ENCODE measurements at regions not wholly inside any gene's neighbourhood (a gene's known extent, or its start where the extent isn't known, plus 50 kb on each side); places are given as distances from the start of the nearest gene placed in this dataset.

GRCh38 chr2:234764372-234764771, 187.4 kb upstream of the SH3BP4 start:
- Histone ChIP-seq H3K9ac (replicated peaks in 1 of 4; ENCODE audit: extremely low read depth in 1 of 4, low read depth in 3 of 4, low read length in 3 of 4) (no peak overlapping the region), H3K36me3 (ENCODE audit: control insufficient read depth in 2 of 4, insufficient read depth in 4 of 4, low read length in 3 of 4) (no peaks in the 10 kb centered on the region), H4K5ac (ENCODE audit: insufficient read length, low read depth, low read length) (no peak overlapping the region), H3K27me3 (replicated peaks in 1 of 4; ENCODE audit: control insufficient read depth in 3 of 4, extremely low read depth in 1 of 4, insufficient read depth in 3 of 4, low read length in 3 of 4) (no peaks in the 10 kb centered on the region), H3K18ac (ENCODE audit: extremely low read depth, low read length) (no peak overlapping the region; the same call in 1 of the 2 replicates), H3K4me1 (replicated peaks in 1 of 4; ENCODE audit: control insufficient read depth in 3 of 4, insufficient read depth in 4 of 4, low read length in 3 of 4) (no peaks in the 10 kb centered on the region; a peak in 1 of 7 replicates), H3K4ac (replicated peaks; ENCODE audit: insufficient read length, low read depth, low read length) (no peak overlapping the region), H2AFZ (ENCODE audit: low read length) (no peak overlapping the region), H2AK5ac (ENCODE audit: low read depth, low read length) (no peak overlapping the region), H2BK120ac (replicated peaks; ENCODE audit: low read depth, low read length) (no peak overlapping the region), H2BK5ac (ENCODE audit: low read depth, low read length) (no peak overlapping the region), H4K20me1 (replicated peaks in 1 of 2; ENCODE audit: control insufficient read depth in 1 of 2, insufficient read depth in 2 of 2, low read length in 2 of 2) (no peaks in the 10 kb centered on the region), H3K23me2 (ENCODE audit: low read depth, low read length) (no peaks in the 10 kb centered on the region), H3K23ac (ENCODE audit: insufficient read length) (no peak overlapping the region), H3K56ac (replicated peaks; ENCODE audit: insufficient read length, low read depth, low read length) (no peak overlapping the region), H3K27ac (ENCODE audit: low read depth, low read length) (no peak overlapping the region), H2BK12ac (ENCODE audit: low read depth, low read length) (no peak overlapping the region), H3K4me3 (ENCODE audit: extremely low read depth in 1 of 4, insufficient read depth in 2 of 4, low read depth in 3 of 4, low read length in 4 of 4) (no peak overlapping the region), H3K79me1 (ENCODE audit: low read depth, low read length) (no peaks in the 10 kb centered on the region), H2BK20ac (ENCODE audit: low read length) (no peak overlapping the region; the same call in 1 of the 2 replicates), H3K79me2 (ENCODE audit: control insufficient read depth in 1 of 2, insufficient read depth in 2 of 2, low read length in 2 of 2) (no peaks in the 10 kb centered on the region), H3K14ac (ENCODE audit: insufficient read length) (no peak overlapping the region), H3K4me2 (ENCODE audit: insufficient read depth in 1 of 2, low read depth in 2 of 2, low read length in 2 of 2) (no peak overlapping the region), H3K9me3 (ENCODE audit: insufficient read depth in 2 of 2, low read depth in 1 of 2, low read length in 1 of 2) (no peaks in the 10 kb centered on the region), H2BK15ac (ENCODE audit: low read length) (no peak overlapping the region), H4K8ac (ENCODE audit: extremely low read depth, insufficient read depth, low read length) (no peak overlapping the region), H4K91ac (replicated peaks; ENCODE audit: insufficient read length, low read length) (no peak overlapping the region)
- DNase-seq (ENCODE audit: low read depth in 1 of 2, low spot score in 2 of 2): no peak
- CTCF ChIA-PET (ENCODE audit: partially characterized antibody): no interaction called here
- 84% methylated on average over 3 of the region's 3 CpGs; no CpG with 5 or more reads in 1 of the 2 experiments for WGBS, 2 experiments (ENCODE audit: extremely low coverage in 1 of 2, insufficient coverage in 1 of 2, insufficient read length in 1 of 2, insufficient replicate concordance in 2 of 2, low coverage in 1 of 2, low lambda C conversion rate in 2 of 2, missing lambda C conversion rate in 1 of 2)
- POLR2A ChIA-PET (ENCODE audit: partially characterized antibody): no interaction called here
- no peak for FAIRE-seq
- TF ChIP-seq POLR2A (IDR thresholded peaks at IDR 0.05; ENCODE audit: control extremely low read depth in 1 of 2, low read depth in 2 of 2, low read length in 2 of 2) (no peak), TBP (IDR thresholded peaks at IDR 0.05; ENCODE audit: low read depth, low read length) (no peak), CTCF (IDR thresholded peaks at IDR 0.05; ENCODE audit: control extremely low read depth in 1 of 3, insufficient read depth in 1 of 3, low read depth in 1 of 3, low read length in 3 of 3) (no peak)
